ENCODE measurements at regions not wholly inside any gene's neighbourhood (a gene's known extent, or its start where the extent isn't known, plus 50 kb on each side); places are given as distances from the start of the nearest gene placed in this dataset.

- TF ChIP-seq, protein P1, sequence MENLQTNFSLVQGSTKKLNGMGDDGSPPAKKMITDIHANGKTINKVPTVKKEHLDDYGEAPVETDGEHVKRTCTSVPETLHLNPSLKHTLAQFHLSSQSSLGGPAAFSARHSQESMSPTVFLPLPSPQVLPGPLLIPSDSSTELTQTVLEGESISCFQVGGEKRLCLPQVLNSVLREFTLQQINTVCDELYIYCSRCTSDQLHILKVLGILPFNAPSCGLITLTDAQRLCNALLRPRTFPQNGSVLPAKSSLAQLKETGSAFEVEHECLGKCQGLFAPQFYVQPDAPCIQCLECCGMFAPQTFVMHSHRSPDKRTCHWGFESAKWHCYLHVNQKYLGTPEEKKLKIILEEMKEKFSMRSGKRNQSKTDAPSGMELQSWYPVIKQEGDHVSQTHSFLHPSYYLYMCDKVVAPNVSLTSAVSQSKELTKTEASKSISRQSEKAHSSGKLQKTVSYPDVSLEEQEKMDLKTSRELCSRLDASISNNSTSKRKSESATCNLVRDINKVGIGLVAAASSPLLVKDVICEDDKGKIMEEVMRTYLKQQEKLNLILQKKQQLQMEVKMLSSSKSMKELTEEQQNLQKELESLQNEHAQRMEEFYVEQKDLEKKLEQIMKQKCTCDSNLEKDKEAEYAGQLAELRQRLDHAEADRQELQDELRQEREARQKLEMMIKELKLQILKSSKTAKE (CRISPR knock-in tag; IDR thresholded peaks at IDR 0.05; ENCODE audit: borderline replicate concordance), result no peak
- TF ChIP-seq POLR2A (IDR thresholded peaks at IDR 0.05; ENCODE audit: insufficient read depth in 1 of 2, low read depth in 2 of 2, low read length in 2 of 2) (no peak), BCL3 (CRISPR knock-in tag; IDR thresholded peaks at IDR 0.05) (no peak), ZSCAN30 (CRISPR knock-in tag; IDR thresholded peaks at IDR 0.05) (no peak), ZNF646 (CRISPR knock-in tag; IDR thresholded peaks at IDR 0.05) (no peak), MAFK (conservative IDR thresholded peaks at IDR 0.05 in 1 of 2, IDR thresholded peaks at IDR 0.05 in 1 of 2; ENCODE audit: low read length in 2 of 2) (no peak), ATF1 (CRISPR knock-in tag; IDR thresholded peaks at IDR 0.05) (no peak), SRY (CRISPR knock-in tag; IDR thresholded peaks at IDR 0.05) (no peak), ZBTB21 (CRISPR knock-in tag; IDR thresholded peaks at IDR 0.05) (no peak), MAF1 (CRISPR knock-in tag; IDR thresholded peaks at IDR 0.05; ENCODE audit: borderline replicate concordance) (no peak)
These were observed 144.7 kb upstream of the INHBA start for GRCh38 chr7:41847606-41848005.

All from HepG2 (cell line).